Keratinocyte (primary cell): ENCODE measurements at regions not wholly inside any gene's neighbourhood (a gene's known extent, or its start where the extent isn't known, plus 50 kb on each side); places are given as distances from the start of the nearest gene placed in this dataset.

Source experiments
- DNase-seq: peaks from one replicate; pipeline ENCODE4 v3.0.0-alpha.2; 2011; ENCODE audit warnings: low read depth, missing footprints, low spot score
- FAIRE-seq: peaks from 2 replicates; lab custom pipeline; 2011; peaks lifted over from hg19 to GRCh38; lab: Jason Lieb, UNC
- H2AFZ ChIP-seq: 2 replicates; pipeline ENCODE4 v1.6.0; 2012; ENCODE audit warnings: low read length, control low read depth, inconsistent platforms; ENCODE audit not compliant: control insufficient read depth
- H3K27ac ChIP-seq: 2 replicates; pipeline ENCODE4 v1.5.1; 2011; ENCODE audit warnings: low read length; ENCODE audit not compliant: control insufficient read depth, insufficient read depth
- H3K27me3 ChIP-seq: 3 replicates; pipeline ENCODE4 v1.6.0; 2011; ENCODE audit warnings: low read length; ENCODE audit not compliant: control insufficient read depth, insufficient read depth; ENCODE audit errors: extremely low read depth
- H3K36me3 ChIP-seq, 2 experiments: 2 replicates in 1 of 2; 3 replicates in 1 of 2; pipeline ENCODE4 v1.5.1; 2011; ENCODE audit warnings: low read length in 2 of 2, mild to moderate bottlenecking in 1 of 2; ENCODE audit not compliant: control insufficient read depth in 2 of 2, insufficient read depth in 2 of 2; ENCODE audit errors: extremely low read depth in 1 of 2
- H3K4me1 ChIP-seq: 3 replicates; pipeline ENCODE4 v1.5.1; 2011; ENCODE audit warnings: low read length; ENCODE audit not compliant: control insufficient read depth, insufficient read depth; ENCODE audit errors: extremely low read depth
- H3K4me2 ChIP-seq: 3 replicates; pipeline ENCODE4 v1.6.0; 2011; ENCODE audit warnings: low read depth, low read length; ENCODE audit not compliant: control insufficient read depth, insufficient read depth; ENCODE audit errors: extremely low read depth
- H3K4me3 ChIP-seq, 3 experiments: fragments of 200-600 bp in 1 of 3; sonication (generic) in 1 of 3; 2 replicates in 2 of 3; 3 replicates in 1 of 3; pipeline ENCODE4 v1.5.1; 2011 to 2016; ENCODE audit warnings: low read length in 3 of 3, mild to moderate bottlenecking in 3 of 3, control low read depth in 2 of 3, inconsistent platforms in 1 of 3, low read depth in 1 of 3, mixed read lengths in 1 of 3, mixed run types in 1 of 3, moderate library complexity in 1 of 3; ENCODE audit not compliant: control insufficient read depth in 2 of 3, insufficient read depth in 2 of 3; ENCODE audit errors: extremely low read depth in 1 of 3
- H3K79me2 ChIP-seq: 2 replicates; pipeline ENCODE4 v1.6.0; 2012; ENCODE audit warnings: low read length; ENCODE audit not compliant: control insufficient read depth, insufficient read depth
- H3K9ac ChIP-seq: 3 replicates; pipeline ENCODE4 v1.6.0; 2011; ENCODE audit warnings: low read length; ENCODE audit not compliant: control insufficient read depth, insufficient read depth; ENCODE audit errors: extremely low read depth
- H3K9me1 ChIP-seq: 3 replicates; pipeline ENCODE4 v1.6.0; 2011; ENCODE audit warnings: low read length; ENCODE audit not compliant: control insufficient read depth, insufficient read depth; ENCODE audit errors: extremely low read depth
- H3K9me3 ChIP-seq: 2 replicates; pipeline ENCODE4 v1.5.1; 2012; ENCODE audit warnings: low read depth, low read length; ENCODE audit not compliant: control insufficient read depth
- H4K20me1 ChIP-seq: 3 replicates; pipeline ENCODE4 v1.6.0; 2011; ENCODE audit warnings: low read length; ENCODE audit not compliant: control insufficient read depth, insufficient read depth; ENCODE audit errors: extremely low read depth
- EZH2 ChIP-seq: IDR thresholded peaks from one replicate; pipeline ENCODE4 v1.6.1; 2012; ENCODE audit warnings: inconsistent platforms, mild to moderate bottlenecking, low read length, moderate library complexity
- dilution Hi-C: fragments of 300-500 bp; cut with MboI; formaldehyde crosslinking; loops from one replicate; pipeline ENCODE4 v1.7.0; 2020; ENCODE audit warnings: low sequenced_read_pairs; ENCODE audit not compliant: extremely low pct_ligation_motif_present
- TF ChIP-seq, protein P1 (sequence below), 3 experiments: IDR thresholded peaks in 1 of 3; conservative IDR thresholded peaks in 1 of 3; optimal IDR thresholded peaks in 1 of 3; 2 replicates in 2 of 3; 3 replicates in 1 of 3; pipeline versions ENCODE3 to v1.5.1; 2011; ENCODE audit warnings: low read length in 3 of 3, mild to moderate bottlenecking in 3 of 3, moderate library complexity in 2 of 3, control low read depth in 1 of 3, inconsistent platforms in 1 of 3; ENCODE audit not compliant: insufficient read depth in 2 of 3; ENCODE audit errors: extremely low read depth in 1 of 3

DNA sequence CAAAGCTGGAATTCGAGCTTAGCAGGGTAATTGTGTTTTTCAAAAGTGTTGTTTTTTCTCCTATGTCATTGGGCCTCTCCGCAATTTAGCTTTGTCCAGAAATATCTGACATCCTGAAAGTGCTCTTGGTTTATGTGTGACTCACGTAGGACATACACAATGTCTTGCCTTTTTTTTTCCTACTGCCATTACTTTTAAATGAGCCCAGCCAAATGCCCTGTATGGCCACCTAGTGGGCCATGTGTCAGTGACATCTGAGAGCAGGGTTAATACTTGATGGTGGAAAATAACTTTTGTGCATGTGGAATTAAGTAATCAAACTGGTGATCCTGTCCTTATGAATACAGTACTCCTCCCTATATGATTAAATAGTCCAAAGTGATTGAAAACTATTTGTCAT, 1411.1 kb upstream of the TENM3 start:
- H4K20me1 ChIP-seq, result no peaks in the 10 kb centered on the region
- no peaks in the 10 kb centered on the region for H3K36me3 ChIP-seq
- no peak overlapping the region for H3K4me3 ChIP-seq
- no peak overlapping the region for H3K4me2 ChIP-seq
- no peak overlapping the region for H3K9ac ChIP-seq
- no peaks in the 10 kb centered on the region for H3K9me1 ChIP-seq
- no peaks in the 10 kb centered on the region for H3K27me3 ChIP-seq
- dilution Hi-C loops, result no loop called here
- H3K79me2 ChIP-seq, result no peaks in the 10 kb centered on the region
- DNase-seq, result no peak
- FAIRE-seq, result no peak
- no peak overlapping the region for H3K27ac ChIP-seq
- no peaks in the 10 kb centered on the region for H3K9me3 ChIP-seq
- H3K4me1 ChIP-seq, result peaks cover 12% of the 10 kb centered on the region
- TF ChIP-seq, protein P1, sequence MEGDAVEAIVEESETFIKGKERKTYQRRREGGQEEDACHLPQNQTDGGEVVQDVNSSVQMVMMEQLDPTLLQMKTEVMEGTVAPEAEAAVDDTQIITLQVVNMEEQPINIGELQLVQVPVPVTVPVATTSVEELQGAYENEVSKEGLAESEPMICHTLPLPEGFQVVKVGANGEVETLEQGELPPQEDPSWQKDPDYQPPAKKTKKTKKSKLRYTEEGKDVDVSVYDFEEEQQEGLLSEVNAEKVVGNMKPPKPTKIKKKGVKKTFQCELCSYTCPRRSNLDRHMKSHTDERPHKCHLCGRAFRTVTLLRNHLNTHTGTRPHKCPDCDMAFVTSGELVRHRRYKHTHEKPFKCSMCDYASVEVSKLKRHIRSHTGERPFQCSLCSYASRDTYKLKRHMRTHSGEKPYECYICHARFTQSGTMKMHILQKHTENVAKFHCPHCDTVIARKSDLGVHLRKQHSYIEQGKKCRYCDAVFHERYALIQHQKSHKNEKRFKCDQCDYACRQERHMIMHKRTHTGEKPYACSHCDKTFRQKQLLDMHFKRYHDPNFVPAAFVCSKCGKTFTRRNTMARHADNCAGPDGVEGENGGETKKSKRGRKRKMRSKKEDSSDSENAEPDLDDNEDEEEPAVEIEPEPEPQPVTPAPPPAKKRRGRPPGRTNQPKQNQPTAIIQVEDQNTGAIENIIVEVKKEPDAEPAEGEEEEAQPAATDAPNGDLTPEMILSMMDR (optimal IDR thresholded peaks at IDR 0.05 in 1 of 3, IDR thresholded peaks at IDR 0.05 in 1 of 3, conservative IDR thresholded peaks at IDR 0.05 in 1 of 3; ENCODE audit: extremely low read depth in 1 of 3, insufficient read depth in 2 of 3, low read length in 3 of 3), result no peak
- no peak for TF ChIP-seq EZH2
- H2AFZ ChIP-seq, result no peak overlapping the region

DNA sequence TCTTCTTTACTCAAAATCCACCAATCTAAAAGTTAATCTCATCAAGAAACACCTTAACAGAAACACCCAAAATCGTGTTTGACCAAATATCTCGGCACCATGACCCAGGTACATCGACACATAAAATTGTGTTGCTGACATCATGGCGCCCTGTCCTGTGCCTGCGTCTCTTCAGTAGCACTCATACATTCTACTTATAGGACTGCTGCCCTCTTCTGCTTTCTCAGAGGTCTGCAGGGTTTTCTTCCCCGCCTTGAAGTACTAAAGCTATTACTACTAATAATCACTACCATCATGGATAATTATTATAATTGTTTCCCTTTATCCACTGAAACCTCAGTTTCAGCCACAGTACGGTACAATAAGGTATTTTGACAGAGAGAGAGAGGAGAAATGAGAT, 1403.1 kb upstream of the TENM3 start:
- dilution Hi-C loops, result no loop called here

More for the DNA sequence above, 1403.1 kb upstream of the TENM3 start:
- H3K36me3 ChIP-seq, result no peaks in the 10 kb centered on the region
- DNase-seq, result no peak
- no peaks in the 10 kb centered on the region for H4K20me1 ChIP-seq
- no peaks in the 10 kb centered on the region for H3K27me3 ChIP-seq
- H3K9ac ChIP-seq, result no peak overlapping the region
- no peak for TF ChIP-seq EZH2
- TF ChIP-seq, protein P1 (optimal IDR thresholded peaks at IDR 0.05 in 1 of 3, IDR thresholded peaks at IDR 0.05 in 1 of 3, conservative IDR thresholded peaks at IDR 0.05 in 1 of 3; ENCODE audit: extremely low read depth in 1 of 3, insufficient read depth in 2 of 3, low read length in 3 of 3), result no peak
- no peak for FAIRE-seq
- no peaks in the 10 kb centered on the region for H3K9me1 ChIP-seq
- H3K4me1 ChIP-seq, result no peaks in the 10 kb centered on the region
- H3K9me3 ChIP-seq, result no peaks in the 10 kb centered on the region
- H3K27ac ChIP-seq, result no peak overlapping the region
- no peaks in the 10 kb centered on the region for H3K79me2 ChIP-seq
- H2AFZ ChIP-seq, result no peak overlapping the region
- no peak overlapping the region for H3K4me3 ChIP-seq
- H3K4me2 ChIP-seq, result no peak overlapping the region
